Posterior vena cava (tissue), 2 donors: ENCODE measurements at regions not wholly inside any gene's neighbourhood (a gene's known extent, or its start where the extent isn't known, plus 50 kb on each side); places are given as distances from the start of the nearest gene placed in this dataset.

Experiments used
- DNase-seq: peaks from one replicate; pipeline ENCODE4 v3.0.0-alpha.2; 2020; ENCODE audit warnings: low spot score
- intact Hi-C, 2 donors: fragments of 100-400 bp; cut with DNase I; formaldehyde crosslinking; loops; one replicate each; pipeline versions ENCODE4 v1.14.1 to v1.14.2; 2022 to 2023
- donor health status: DM: yes; HTN: yes; CAD: no.
- donor health status: DM: yes; HTN: yes; CAD: no.

DNA sequence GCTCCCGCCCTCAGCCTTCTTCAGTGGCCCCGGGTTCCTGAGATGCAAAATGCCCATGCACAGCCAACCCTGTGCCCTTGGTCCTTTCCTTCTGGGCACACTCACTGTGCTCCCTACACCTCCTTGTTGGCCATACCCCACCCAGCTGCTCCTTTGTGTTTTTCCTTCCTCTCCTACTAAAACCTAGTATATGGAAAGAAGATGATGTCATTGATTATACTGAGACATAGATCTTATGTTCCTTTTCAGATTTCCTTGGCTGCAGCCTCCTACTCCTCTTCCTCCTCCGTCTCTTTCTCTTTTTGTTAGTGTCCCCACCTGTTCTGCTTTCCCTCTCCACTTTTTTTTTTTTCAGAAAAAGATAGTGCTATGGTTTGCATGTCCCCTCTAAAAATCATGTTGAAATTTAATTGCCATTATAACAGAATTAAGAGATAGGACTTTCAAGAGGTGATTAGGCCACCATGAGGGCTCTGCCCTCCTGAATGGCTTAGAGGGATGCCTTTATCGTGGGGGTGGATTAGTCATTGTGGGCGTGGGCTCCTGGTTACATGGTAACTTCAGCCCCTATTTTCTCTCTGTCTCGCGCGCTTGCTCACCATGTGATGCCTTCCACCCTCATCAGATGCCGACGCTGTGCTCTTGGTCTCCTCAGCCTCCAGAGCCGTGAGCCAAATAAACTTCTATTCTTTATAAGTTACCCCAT is 254.9 kb upstream of the GATB start:
- intact Hi-C loops = no loop called here
- DNase-seq = no peak

DNA sequence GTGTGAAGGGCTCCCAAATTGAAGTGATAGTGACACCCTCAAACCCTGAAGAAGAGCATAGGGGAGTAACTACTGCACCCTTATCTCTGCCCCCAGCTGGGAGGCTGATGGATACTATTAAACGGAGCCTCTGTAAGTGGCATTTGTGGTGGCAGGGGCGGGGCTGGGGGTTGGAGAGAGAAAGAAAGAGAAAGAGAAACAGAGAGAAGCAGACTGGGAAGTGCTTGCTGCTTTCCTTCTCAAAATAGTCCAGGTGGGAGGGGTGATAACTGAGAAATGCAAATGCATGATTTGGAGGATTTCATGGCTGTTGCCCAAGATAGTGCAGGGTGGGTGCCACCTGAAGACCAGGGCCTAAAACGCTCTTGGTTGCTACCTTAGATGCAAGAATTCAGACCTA is 253.5 kb upstream of the GATB start:
- intact Hi-C loops = no loop called here
- no peak for DNase-seq

DNA sequence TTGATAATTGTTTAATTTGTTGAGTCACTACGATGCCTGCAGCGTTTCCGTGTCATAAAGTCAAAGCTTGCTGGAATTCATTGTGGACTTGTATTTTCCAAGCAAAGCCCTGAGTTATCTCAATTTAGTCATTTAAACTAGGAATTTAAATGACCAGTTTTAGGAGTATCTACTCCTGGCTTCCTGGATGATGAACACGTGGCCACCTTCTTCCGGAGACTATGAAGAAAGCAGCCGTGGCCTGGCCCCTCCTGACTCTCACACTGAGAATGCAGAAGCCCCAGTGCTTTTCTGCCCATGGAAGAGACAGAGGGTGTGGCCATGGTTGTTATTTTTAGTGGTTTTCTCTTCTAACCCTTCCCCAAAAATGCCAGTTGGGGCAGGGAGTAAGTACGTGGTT is 250.7 kb upstream of the GATB start:
- intact Hi-C loops = no loop called here
- no peak for DNase-seq

DNA sequence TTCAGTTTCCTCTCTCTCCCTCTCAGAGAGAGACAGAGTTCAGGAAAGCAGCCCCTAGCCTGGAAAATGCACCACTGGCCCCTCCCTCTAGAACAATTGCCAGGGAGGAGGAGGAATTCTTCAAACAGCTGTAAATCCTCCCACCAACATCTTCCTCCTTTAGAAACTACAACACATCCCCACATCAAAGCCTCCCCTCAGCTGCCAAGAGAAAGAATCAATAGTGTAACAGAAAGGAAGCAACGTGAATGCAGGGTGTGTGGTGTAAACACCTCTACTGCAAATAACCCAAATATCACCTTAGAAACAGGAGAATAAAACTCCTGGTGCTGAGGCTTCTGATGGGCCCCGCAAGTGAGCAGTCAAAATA is 249.9 kb upstream of the GATB start:
- intact Hi-C loops = no loop called here
- DNase-seq = no peak

DNA sequence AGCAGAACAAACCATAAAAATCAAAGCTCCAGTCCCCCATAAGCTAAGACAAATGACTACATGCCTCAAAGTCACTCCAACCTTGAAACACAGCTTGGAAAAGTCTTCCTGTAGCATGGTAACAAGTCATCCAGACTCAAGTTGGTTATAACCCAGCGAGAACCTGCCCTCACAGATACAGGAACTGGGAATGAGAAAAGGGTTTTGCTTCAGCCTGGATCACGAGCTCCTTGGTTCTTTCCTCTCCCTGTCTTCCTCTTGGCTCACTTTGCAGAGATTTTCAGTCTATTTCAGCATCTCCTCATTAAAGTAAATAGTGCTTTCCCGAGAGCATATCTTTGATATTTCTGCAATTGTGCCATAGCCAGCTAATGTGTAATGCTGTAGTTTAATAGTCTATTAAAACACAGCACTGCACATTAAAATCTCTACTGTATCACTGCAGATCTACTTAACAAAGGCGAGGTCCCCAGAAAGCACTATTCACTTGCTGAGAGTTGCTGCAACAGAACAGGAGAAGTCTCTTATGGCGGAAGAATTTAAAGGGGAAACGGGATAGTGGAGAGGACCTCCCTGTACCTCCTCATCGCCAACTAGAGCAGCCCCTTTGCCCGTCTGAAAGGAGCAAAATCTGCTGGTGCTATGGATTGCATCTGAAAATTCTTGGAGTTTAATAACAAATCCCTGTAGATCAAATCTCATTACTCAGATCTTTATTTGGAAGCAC is 249.3 kb upstream of the GATB start:
- DNase-seq = no peak
- intact Hi-C loops = no loop called here

DNA sequence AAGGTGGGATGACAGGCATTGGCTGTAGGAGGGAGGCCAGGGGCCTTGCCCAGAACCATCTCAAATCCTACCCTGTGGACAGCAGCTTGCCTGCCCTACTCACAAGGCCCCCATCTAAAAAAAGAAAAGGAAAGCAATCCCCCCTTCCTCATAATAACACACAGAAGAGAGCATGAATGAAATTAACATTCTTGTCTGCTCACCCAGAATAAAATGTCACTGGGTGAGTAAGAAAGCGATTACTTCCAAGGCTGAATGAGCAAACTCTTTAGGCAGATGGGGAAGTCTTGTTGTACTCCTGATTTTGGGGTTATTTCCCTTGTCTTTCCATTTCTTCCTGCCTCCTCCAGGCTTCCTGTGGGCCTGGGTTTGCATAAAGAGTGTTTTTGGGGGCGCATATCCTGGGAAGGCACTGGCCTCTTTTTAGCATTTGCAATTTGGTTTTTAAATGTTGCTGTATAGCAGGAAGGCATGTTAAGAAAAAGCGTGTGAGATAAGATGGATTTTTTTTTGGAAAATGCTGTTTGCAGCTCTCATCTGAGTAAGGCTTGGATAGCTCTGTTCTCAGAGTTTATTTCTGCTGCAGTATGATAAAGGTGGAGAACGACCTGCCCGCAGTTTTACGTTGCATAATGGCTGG is 248.3 kb upstream of the GATB start:
- no peak for DNase-seq
- intact Hi-C loops = no loop called here

DNA sequence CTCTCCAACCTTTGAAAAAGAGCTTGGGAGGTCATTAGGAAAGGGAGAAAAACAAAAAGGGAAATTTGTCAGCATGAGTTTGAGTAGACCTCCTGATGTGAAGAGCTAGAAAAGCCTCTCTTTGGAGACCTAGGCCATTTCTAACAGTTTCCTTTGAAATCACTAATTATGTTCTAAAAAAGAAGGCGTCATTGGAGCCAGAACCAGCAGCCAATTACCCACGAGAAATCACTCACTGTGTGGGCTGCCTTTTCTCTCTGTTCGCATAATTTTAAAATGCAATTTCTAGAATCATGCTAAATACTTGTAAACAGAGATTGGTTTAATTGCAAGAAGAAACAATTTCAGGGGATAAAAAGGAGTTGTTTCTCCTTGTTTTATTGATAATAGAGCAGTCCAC is 246.3 kb upstream of the GATB start:
- intact Hi-C loops = no loop called here
- no peak for DNase-seq

DNA sequence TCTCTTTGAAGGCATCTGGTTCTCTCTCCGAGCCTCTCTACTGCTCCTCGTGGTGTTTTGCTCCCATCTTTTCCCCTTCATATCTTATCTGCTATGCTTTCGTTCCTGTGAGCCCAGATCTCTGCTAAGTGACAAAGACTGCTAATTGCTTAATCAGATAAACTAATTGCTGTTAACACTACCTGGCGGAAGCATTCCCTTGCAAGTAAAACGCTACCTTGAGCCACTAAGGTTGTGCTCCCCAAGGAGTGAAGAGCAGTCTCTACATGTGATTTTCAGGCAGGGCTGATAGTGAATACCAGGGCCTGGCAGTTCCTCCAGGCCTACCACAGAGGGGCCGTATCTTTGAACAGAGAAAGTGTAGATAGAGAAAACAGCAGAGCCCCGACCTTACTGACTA is 244.0 kb upstream of the GATB start:
- intact Hi-C loops = no loop called here
- DNase-seq = no peak

DNA sequence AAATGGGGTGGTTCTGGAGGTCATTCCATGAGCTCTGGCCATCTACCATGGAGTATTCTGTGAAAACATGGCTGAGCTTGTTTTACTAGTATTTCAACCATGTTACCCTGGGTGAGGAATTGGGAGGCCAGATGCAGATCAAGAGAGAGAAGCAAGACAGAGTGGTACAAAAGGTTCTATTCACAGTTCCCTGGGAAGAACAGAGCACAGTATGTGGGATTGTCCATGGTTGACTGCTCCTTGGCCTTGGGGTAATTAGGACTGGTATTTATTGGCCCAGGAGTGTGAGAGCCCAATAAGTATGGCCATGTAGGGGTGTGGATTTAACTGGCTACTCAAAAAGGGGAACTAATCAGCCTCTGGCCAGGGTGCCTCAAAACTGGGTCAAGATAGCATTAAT is 239.7 kb upstream of the GATB start:
- intact Hi-C loops = no loop called here
- DNase-seq = no peak

DNA sequence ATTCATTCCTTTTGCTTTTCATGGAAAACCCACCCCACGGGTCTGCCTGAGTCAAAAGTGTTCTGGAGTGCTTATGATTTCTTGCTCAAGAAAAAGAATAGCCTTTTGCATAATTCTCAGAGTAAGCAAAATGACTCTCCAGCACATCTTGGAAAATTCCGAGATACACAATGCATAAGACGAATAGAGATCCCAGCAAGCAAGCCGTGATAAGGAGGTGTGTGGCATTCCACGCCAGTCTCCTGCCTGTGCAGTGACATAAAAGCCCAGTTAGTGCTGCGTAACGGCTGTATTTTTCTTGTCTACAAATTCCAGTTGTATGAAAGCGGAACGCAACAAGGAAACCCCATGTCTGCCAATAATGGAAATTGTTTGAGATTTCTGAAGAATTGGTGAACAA is 237.9 kb upstream of the GATB start:
- intact Hi-C loops = no loop called here
- DNase-seq = no peak

DNA sequence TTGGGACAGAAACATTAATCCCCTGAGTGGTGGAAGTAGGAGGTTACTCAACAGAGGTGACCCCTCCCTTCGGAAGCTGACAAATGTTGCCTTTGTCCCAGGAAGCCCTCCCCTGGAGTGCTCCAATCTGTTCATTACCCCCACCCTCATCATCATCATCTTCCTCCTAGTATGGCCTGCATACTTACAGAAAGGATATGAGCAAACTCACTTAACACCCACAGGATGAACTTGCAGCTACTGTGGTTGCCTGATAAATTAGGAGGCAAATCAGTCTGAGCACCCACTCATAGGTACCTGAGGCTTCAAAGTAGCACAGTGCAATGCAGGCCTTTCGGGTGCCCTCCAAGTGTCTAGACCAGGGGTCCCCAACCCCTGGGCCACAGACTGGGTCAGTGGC is 236.7 kb upstream of the GATB start:
- intact Hi-C loops = no loop called here

DNA sequence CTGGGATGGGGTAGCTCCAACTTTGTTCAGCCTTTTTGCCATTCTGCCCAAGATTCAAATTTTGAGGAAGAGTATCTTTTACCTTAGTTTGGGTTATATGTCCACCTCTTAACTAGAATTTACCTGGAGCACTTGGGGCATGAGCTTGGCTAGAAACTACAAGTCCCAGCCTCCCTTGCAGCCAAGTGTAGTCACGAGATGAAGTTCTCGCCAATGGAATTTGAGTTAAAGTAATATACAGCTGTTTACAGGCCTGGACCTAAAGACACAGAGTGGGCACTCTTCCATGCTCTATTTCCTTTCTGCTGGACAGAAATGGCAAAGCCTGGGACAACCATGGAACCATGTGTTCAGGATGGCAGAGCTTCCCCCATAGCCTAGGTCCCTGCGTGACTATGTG is 233.6 kb upstream of the GATB start:
- intact Hi-C loops = no loop called here
- DNase-seq = no peak

More for the DNA sequence above, 236.7 kb upstream of the GATB start:
- no peak for DNase-seq

DNA sequence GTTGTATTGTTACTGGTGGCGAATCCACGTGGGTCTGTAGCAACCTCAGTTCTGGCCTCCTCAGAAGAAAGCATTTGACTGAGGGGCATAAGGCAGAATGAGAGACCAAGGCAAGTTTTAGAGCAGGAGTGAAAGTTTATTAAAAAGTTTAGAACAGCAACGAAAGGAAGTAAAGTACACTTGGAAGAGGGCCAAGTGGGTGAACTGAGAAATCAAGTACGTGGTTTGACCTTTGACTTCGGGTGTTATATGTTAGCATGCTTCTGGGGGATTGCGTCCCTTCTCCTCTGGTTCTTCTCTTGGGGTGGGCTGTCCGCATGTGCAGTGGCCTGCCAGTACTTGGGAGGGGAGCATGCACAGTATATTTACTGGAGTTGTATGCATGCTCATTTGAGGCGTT is 232.7 kb upstream of the GATB start:
- intact Hi-C loops = no loop called here
- no peak for DNase-seq

DNA sequence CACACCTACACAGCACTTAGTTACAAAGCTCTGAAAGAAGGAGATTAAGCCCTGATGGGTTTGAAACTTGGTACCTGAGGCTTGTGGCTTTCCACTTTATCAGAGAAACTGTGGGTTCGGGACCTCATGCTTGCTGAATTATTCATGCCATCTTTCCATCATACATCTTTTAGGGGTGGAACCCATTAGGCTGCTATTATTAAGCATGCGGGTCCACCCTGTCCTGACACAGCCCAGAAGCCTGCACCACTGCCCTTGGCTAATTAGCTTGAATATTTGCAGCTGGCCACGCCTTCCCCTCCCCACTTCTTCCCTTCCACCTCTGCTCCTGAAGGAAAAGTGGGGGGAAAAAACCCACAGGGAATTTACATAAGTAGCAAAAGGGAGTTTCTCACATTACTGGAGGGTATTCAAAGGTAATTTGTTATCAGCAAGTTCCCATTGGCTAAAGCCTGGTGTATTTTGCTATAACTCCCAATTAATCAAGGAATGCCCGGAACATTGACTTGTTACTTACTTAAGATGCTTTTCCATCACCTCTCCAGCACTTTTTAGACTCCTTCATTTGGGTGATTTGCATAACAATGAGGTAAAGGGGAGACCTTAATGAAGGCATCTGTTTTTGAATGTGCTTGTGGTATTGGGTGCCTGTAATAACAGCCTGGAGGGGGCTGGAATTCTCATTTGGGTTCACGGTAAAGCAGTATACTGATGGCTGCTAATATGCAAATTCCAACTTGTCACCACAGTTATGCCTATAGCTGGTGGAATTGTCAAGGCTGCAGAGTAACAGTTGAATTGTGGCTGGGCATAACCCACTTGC is 231.7 kb upstream of the GATB start:
- intact Hi-C loops = no loop called here
- no peak for DNase-seq

DNA sequence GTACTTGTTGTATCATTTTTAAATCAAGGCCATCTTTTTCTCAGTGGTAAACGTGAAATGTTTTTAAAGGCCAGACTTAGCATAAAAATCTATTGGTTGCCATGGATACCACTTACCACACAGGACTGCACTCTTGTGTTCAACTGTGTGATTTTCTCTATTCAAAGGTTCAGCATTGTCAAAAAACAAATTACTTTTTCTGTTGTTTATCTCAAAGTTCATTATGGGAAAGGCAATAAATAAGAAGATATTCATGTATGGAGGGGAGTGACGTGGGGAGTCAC is 231.0 kb upstream of the GATB start:
- no peak for DNase-seq
- intact Hi-C loops = no loop called here

DNA sequence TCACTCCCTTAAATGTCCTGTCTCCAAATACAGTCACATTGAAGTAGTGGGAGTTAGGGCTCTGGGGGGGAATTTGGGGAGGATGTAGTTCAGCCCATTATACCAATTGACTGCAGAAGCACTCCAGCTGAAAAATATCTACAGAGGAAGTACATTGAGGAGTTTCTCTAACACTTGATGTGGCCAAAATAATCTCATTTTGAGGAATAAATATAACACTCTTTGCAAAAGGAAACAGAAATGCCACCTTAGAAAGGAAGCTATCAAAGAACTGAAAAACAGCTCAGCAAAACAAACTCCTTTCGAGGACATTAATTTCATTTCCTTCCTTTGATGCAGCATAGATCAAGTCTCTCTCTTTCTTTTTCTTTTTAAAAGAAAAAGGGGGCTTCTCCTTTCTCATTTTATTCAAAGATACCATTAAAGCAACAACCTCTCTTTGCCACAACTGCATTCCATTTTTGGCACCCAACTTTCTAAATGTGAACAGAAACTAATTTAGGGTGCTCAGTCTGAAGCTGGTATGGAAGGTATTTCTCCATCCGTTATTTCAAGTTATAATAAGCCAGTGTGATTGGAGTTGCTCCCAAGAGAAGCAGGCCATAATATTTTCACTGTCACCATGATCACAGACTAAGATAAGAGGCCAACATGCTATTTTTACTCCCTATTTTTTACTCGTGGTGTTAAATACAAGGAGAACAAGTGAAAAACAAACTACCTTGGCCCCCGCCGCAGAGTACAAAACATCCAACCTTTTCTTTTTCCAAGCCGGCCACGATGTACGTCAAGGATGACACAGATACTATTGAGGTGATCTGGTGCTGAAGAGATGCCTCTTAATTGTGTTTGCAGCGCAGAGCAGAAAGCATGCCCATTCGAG is 230.4 kb upstream of the GATB start:
- no peak for DNase-seq
- intact Hi-C loops = no loop called here

DNA sequence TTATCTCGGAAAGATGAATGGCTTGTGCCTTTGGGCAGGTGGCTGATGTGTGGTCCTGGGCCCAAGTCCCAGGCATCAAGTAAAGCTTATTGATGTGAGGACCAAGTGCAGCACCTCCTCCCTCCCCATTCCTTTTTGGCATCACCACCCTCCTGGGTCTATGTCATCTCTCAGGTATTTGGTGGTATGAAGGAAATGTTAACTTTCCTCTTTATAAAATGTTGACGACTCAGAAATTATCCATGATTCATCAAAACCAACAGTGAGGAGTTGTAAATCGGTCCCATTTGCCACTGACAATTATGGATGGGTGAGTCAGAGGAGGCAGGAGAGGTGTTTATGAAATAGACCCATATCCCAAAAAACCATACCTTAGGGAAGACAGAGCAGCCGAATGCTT is 229.4 kb upstream of the GATB start:
- intact Hi-C loops = no loop called here
- DNase-seq = no peak

DNA sequence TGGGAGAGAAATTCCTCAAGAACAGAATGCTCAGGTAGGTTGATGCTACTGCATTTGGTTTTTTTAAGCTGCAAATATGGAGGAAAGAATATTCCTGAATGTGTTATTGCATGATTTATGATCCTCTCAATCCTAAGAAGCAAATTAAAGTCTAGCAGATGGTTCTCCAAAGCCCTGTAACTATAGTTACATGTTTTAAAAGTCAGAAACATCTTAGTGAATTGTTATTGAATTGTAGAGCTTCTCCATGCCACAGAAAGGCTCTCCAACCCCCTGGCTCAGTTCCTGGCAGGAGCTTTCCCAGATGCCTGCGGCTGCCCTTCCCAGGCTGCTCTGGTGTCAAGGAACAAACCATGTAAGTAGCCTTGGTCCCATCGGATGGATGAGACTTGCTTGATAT is 227.8 kb upstream of the GATB start:
- intact Hi-C loops = no loop called here
- DNase-seq = no peak

DNA sequence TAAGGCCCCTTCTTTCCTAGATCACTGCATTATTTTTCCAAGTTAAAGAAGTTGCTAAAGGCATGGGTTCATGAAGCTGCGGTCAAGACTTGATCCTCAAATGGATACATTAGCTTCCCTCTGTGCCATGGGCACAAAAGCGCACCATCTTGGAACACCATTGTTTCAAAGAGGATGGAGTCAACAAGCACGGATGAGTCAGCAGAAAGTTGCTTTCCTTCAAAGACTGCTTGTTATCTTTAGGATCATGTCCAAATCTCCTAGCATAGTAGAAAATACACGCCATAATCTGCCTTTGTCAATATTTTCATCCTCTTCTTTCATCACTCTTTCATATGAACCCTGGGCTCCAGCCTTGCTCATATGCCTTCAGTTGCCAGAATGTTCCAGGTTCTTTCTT is 226.8 kb upstream of the GATB start:
- DNase-seq = no peak
- intact Hi-C loops = no loop called here
